ENCODE measurements at regions not wholly inside any gene's neighbourhood (a gene's known extent, or its start where the extent isn't known, plus 50 kb on each side); places are given as distances from the start of the nearest gene placed in this dataset.
"Not testable (repeated sequence)": the region's sequence is repeated elsewhere in the genome, so short reads cannot be mapped to it uniquely, and the experiment has no call there.

DNA sequence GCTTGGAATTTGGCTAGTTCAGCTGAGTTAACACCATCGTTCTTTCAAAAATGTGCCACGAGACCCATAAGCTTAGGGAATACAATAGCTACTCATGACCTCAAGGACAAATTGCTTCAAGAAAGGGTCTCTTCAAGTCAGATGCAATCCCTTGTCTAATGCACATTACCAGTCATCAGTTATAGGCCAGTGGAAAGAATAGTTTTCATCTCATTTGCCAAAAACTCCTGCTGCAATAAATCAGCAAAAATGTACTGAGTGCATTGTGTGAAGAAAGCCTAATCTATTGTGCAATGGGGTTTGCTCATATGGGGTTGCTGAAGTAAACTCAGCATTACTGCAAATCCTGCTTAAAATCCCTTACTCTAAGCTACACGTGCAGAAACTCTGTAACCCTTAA lies 208.3 kb upstream of the NBEA start:
- DNase-seq: no peak

- no peak for DNase-seq
Measured at GRCh38 chr13:34734932-34735331, 207.1 kb upstream of the NBEA start.

GRCh38 chr13:34738254-34738992 lies 203.6 kb upstream of the NBEA start:
- no peak for DNase-seq

GRCh38 chr13:34747056-34747455 lies 195.0 kb upstream of the NBEA start:
- DNase-seq: not testable (repeated sequence)

- DNase-seq: no peak
Measured at GRCh38 chr13:34747507-34747906, 194.6 kb upstream of the NBEA start.

- no peak for DNase-seq
Measured at GRCh38 chr13:34748073-34748472, 194.0 kb upstream of the NBEA start.

GRCh38 chr13:34748596-34748995 lies 193.5 kb upstream of the NBEA start:
- no peak for DNase-seq

DNA sequence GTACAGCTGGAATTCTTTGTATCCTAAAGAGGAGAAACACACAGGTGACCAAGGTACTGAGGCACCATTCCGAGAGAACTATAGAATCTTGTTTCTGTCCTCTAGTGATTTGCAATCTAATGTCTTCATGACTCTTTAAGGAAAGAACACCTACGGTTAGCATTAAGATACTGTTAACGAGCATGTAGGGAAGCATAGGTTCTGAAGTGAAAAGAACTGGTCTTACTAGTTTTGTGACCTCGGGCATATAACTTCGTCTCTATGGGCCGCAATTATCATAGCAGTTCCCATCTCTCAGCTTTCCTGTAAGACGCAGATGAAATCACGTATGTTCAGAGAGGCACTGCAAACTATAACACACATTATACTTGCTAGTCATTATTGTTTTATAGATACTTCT lies 193.0 kb upstream of the NBEA start:
- DNase-seq: no peak

DNA sequence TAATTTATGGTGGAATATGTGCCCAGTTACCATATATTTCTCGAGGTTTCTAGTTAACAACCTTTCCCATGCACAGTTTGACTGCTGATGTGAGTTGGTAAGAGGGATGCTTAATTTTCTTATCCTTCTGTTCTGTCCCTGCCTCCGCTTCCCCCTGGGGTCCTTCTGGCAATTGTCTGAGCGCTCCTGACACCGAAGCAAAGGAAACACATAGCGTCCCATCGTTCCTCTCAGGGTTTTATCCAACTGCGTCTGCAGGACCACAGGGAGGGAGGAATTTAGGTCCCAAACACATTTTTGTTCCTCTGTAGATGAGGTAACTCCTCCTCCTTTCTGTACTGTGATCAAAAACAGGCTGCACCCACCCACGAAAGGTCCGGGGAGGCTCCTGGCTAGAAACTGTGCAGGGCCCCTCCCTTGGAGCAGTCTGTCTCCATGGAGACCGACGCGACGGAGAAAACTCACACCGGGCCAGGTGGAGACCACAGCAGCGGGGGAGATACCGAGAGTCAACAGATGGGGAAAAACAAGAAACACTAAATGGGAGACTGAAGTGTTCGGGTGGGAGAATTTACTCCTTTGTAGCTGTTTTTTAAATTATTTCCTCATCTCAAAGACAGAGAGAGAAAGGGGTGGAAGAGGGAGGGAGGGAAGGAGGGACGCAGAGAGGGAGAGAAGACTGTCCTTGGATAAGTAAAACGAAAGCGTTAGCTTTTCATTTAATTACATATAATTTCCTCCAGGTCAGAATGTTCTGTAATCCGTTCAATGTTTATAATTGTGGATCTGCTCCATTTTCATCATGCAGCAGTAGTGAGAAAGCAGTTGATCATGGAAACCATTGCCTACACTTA lies 191.8 kb upstream of the NBEA start:
- DNase-seq: no peak

- no peak for DNase-seq
Measured at GRCh38 chr13:34751044-34751443, 191.0 kb upstream of the NBEA start.

GRCh38 chr13:34751492-34751891 lies 190.6 kb upstream of the NBEA start:
- DNase-seq: no peak

- no peak for DNase-seq
Measured at GRCh38 chr13:34752283-34752960, 189.6 kb upstream of the NBEA start.

DNA sequence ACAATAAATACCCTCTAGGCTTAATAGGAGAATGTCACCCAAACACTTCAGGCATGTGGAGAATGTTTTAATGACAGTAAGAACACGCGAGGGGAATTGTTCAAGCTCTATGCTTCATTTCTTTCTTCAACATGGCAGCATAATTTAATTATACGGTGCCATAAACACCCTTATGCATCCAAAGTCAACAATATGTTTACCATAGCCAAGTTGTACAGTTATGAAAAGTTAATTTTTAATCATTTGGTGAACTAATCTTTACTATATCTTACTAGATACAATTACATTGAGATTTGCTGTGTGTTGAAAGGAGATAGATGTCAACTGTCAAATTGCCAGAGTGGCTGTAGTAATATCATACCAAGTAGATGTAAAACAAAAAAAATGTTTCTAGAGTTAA lies 185.9 kb upstream of the NBEA start:
- DNase-seq: no peak

DNA sequence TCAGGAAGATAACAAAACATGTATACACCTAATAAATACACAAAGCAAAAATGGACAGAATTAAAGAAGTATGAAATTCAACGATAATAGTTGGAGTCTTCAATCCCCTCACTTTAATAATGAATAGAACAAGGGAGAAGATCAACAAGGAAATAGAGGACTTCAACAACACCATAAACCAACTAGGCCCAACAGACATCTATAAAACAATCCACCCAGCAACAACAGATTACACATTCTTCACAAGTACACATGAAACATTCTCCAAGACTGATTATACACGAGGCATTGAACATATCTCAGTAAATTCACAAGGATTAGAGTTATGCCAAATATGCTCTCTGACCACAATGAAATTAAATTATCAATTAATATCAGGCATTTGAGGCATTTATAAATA lies 185.5 kb upstream of the NBEA start:
- DNase-seq: no peak

- no peak for DNase-seq
Measured at GRCh38 chr13:34757441-34757840, 184.6 kb upstream of the NBEA start.

DNA sequence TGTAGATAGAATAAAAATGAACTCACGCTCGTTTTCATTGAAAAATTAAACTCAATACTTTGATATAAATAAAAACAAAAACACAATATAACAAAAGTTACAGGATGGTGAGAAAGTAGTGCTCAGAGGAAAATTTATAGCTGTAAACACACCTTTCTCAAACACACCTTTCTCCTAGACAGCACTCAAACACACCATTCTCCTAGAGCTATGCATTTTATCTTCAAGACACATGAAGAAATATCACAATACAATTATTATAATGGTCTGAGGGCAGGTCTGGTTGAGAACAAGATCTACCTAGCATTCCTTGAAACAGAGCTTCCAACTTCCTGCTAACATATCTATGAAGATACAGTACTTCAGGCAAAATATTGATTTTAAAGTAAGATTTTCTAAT lies 183.4 kb upstream of the NBEA start:
- no peak for DNase-seq

DNA sequence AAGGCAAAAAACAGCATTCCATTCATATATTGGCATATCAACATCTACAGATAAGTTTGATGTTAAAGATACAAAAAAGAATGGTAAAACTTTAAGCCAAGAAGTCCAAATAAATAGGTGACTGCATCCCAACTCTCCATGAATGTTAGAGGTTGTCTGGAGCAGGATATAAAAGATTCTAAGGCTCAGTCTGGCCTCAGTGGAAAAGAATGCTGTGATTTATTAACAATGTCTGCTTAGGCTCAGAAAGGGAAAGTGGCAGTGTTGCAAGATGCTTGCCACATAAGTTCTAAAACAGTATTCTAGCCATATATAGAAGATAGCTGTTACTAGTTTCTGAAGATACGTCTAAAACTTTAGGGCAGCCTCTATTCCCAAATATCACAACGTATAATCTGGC lies 179.8 kb upstream of the NBEA start:
- no peak for DNase-seq

- no peak for DNase-seq
Measured at GRCh38 chr13:34764246-34764645, 177.8 kb upstream of the NBEA start.

DNA sequence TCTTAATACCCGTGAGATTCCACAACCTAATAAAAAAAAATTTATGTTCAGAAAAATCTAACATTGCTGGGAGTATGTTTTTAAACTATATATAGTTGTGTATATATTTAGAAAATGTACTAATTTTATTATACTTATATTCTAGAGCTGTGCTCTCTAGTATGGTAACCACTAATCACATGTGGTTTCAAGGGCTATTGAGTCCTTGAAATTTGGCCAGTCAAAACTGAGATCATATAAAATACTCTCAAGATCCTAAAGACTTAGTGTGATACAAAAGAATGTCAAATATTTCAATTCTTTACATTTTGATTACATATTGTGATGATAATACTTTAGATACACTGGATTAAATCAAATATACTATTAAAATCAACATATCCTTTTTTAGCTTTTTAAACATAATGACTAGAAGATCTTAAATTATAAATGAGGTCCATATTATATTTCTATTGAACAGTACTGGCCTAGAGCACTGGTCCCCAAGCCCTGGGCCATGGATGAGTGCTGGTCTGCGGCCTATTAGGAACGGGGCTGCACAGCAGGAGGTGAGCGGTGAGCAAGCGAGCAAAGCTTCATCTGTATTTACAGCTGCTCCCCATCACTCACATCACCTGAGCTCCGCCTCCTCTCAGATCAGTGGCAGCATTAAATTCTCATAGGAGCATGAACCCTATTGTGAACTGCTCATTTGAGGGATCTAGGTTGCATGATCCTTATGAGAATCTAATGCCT lies 176.5 kb upstream of the NBEA start:
- no peak for DNase-seq

GRCh38 chr13:34767778-34768177 lies 174.3 kb upstream of the NBEA start:
- no peak for DNase-seq

DNA sequence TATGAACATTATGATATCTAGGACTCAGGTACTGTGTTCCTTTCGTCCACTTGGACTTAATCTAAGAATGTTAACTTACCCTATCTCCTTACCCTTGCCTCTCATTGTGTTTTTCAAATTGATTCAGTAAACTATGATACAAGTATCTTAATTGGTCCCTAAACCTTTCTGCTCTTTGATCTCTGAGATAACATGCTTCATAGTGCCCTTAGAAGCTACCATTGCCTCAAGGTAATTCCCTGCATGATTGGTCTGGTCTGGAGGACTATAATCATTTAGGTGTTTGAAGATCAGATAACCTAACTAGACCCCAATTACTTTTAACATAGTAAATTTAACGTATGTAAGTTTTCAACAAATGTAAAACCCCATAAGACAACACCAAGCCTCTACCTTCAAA lies 169.9 kb upstream of the NBEA start:
- DNase-seq: no peak

- DNase-seq: no peak
Measured at GRCh38 chr13:34772881-34773280, 169.2 kb upstream of the NBEA start.

- no peak for DNase-seq
Measured at GRCh38 chr13:34776390-34776981, 165.6 kb upstream of the NBEA start.

Data from activated CD4-positive, alpha-beta T cell treated with anti-CD3 and anti-CD28 coated beads for 4 hours (primary cell).